ENCODE measurements at regions not wholly inside any gene's neighbourhood (a gene's known extent, or its start where the extent isn't known, plus 50 kb on each side); places are given as distances from the start of the nearest gene placed in this dataset.

DNA sequence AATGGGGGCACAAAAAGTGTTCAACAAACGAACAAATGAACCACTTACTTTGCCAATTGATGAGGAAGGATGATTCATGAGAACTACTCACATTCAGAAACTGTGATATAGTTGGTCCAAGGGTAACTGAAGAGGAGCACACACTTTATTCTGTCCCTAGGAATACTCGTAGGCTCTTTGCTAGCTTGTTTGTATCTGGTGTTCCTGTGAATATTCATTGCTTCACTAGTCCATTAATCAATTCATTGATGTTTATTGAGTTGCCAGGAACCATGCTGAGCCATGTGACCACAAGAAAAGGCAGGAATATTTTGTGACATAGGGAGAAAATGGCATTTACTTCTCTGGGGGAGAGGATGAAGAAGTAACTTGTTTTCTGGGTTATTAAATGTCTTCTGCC is 338.3 kb downstream of the IL20RB start:
- TF ChIP-seq, protein P1, sequence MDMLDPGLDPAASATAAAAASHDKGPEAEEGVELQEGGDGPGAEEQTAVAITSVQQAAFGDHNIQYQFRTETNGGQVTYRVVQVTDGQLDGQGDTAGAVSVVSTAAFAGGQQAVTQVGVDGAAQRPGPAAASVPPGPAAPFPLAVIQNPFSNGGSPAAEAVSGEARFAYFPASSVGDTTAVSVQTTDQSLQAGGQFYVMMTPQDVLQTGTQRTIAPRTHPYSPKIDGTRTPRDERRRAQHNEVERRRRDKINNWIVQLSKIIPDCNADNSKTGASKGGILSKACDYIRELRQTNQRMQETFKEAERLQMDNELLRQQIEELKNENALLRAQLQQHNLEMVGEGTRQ (IDR thresholded peaks at IDR 0.05; ENCODE audit: borderline replicate concordance, low read depth, low read length) = no peak
- TF ChIP-seq ELF1 (IDR thresholded peaks at IDR 0.05) = no peak
- no peak for TF ChIP-seq GABPA (IDR thresholded peaks at IDR 0.05; ENCODE audit: low read depth)
- no peak for TF ChIP-seq POLR2AphosphoS5 (IDR thresholded peaks at IDR 0.05; ENCODE audit: low read depth, low read length)
- TF ChIP-seq FOXM1 (IDR thresholded peaks at IDR 0.05; ENCODE audit: low read depth) = no peak
- TF ChIP-seq, protein P2, sequence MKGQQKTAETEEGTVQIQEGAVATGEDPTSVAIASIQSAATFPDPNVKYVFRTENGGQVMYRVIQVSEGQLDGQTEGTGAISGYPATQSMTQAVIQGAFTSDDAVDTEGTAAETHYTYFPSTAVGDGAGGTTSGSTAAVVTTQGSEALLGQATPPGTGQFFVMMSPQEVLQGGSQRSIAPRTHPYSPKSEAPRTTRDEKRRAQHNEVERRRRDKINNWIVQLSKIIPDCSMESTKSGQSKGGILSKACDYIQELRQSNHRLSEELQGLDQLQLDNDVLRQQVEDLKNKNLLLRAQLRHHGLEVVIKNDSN (IDR thresholded peaks at IDR 0.05; ENCODE audit: borderline replicate concordance, low read depth) = no peak
- no peak for TF ChIP-seq RFX5 (IDR thresholded peaks at IDR 0.05; ENCODE audit: low read length)
- TF ChIP-seq, protein P3, sequence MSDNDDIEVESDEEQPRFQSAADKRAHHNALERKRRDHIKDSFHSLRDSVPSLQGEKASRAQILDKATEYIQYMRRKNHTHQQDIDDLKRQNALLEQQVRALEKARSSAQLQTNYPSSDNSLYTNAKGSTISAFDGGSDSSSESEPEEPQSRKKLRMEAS (IDR thresholded peaks at IDR 0.05; ENCODE audit: low read depth) = no peak
- no peak for TF ChIP-seq MEF2A (IDR thresholded peaks at IDR 0.05; ENCODE audit: borderline replicate concordance, low read depth)
- TF ChIP-seq SIN3A (IDR thresholded peaks at IDR 0.05; ENCODE audit: borderline replicate concordance, low read depth, low read length) = no peak
- TF ChIP-seq, protein P4, sequence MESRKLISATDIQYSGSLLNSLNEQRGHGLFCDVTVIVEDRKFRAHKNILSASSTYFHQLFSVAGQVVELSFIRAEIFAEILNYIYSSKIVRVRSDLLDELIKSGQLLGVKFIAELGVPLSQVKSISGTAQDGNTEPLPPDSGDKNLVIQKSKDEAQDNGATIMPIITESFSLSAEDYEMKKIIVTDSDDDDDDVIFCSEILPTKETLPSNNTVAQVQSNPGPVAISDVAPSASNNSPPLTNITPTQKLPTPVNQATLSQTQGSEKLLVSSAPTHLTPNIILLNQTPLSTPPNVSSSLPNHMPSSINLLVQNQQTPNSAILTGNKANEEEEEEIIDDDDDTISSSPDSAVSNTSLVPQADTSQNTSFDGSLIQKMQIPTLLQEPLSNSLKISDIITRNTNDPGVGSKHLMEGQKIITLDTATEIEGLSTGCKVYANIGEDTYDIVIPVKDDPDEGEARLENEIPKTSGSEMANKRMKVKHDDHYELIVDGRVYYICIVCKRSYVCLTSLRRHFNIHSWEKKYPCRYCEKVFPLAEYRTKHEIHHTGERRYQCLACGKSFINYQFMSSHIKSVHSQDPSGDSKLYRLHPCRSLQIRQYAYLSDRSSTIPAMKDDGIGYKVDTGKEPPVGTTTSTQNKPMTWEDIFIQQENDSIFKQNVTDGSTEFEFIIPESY (IDR thresholded peaks at IDR 0.05; ENCODE audit: borderline replicate concordance, low read depth) = no peak
- no peaks in the 10 kb centered on the region; a peak in 1 of 4 replicates for H3K4me1 ChIP-seq (ENCODE audit: control insufficient read depth in 1 of 2, insufficient read depth in 2 of 2, low read depth in 1 of 2, low read length in 1 of 2)
- no peak overlapping the region for H3K4me3 ChIP-seq (ENCODE audit: low read depth in 2 of 2, low read length in 1 of 2)
- no peaks in the 10 kb centered on the region for H3K27me3 ChIP-seq (ENCODE audit: insufficient read depth)
- no peak overlapping the region for H3K9ac ChIP-seq
- H3K79me2 ChIP-seq (ENCODE audit: insufficient read depth) = no peaks in the 10 kb centered on the region
- ChIA-PET CTCF (interaction anchor here (0.9 kb wide), 1 partner anchor 10 kb away, joined by 3 read pairs; no protein-coding TSS in a partner anchor), POLR2A (no interaction called here)
- no peaks in the 10 kb centered on the region for H3K9me3 ChIP-seq
- no peak overlapping the region for H3K4me2 ChIP-seq
- H3F3A ChIP-seq (replicated peaks; ENCODE audit: insufficient read depth) = no peaks in the 10 kb centered on the region
- WGBS (ENCODE audit: low lambda C conversion rate) = 9% methylated on average over 2 of the region's 2 CpGs
- no peak overlapping the region for H2AFZ ChIP-seq (ENCODE audit: low read depth)
- no peak overlapping the region for H3K27ac ChIP-seq (ENCODE audit: low read depth in 2 of 2, low read length in 1 of 2)
- H3K9me2 ChIP-seq = no peaks in the 10 kb centered on the region
- no peaks in the 10 kb centered on the region for H4K20me1 ChIP-seq (ENCODE audit: insufficient read depth)
- H3K36me3 ChIP-seq (replicated peaks in 1 of 2; ENCODE audit: control insufficient read depth in 1 of 2, insufficient read depth in 2 of 2, low read length in 1 of 2) = no peaks in the 10 kb centered on the region
- no peak for DNase-seq

DNA sequence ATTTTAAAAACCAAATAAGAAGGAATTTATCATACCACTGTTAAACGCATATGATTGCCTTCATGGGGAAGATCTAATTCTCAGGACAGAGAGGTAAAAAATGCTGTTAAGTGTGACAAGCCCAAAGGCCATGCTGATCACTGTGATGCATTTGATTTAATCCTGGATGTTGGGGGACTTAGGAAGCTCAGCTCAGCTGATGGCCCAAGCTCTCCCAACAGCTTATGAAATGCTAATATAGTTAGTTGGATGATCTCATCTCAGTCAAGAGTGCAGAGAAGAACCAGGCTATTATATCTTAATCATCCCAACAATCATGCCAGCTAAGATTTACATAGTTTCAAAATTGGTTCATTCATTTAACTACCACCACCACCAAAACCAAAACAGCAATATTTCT is 340.0 kb downstream of the IL20RB start:
- Histone ChIP-seq H3K4me1 (ENCODE audit: control insufficient read depth in 1 of 2, insufficient read depth in 2 of 2, low read depth in 1 of 2, low read length in 1 of 2) (no peaks in the 10 kb centered on the region; a peak in 2 of 4 replicates), H3K27me3 (ENCODE audit: insufficient read depth) (no peaks in the 10 kb centered on the region), H3K9me3 (no peaks in the 10 kb centered on the region), H3K27ac (ENCODE audit: low read depth in 2 of 2, low read length in 1 of 2) (no peak overlapping the region), H3K4me3 (ENCODE audit: low read depth in 2 of 2, low read length in 1 of 2) (no peak overlapping the region), H3K9ac (no peak overlapping the region), H3K79me2 (ENCODE audit: insufficient read depth) (no peaks in the 10 kb centered on the region), H3K4me2 (no peak overlapping the region), H3F3A (replicated peaks; ENCODE audit: insufficient read depth) (no peaks in the 10 kb centered on the region), H3K36me3 (replicated peaks in 1 of 2; ENCODE audit: control insufficient read depth in 1 of 2, insufficient read depth in 2 of 2, low read length in 1 of 2) (no peaks in the 10 kb centered on the region), H2AFZ (ENCODE audit: low read depth) (no peak overlapping the region), H3K9me2 (no peaks in the 10 kb centered on the region), H4K20me1 (ENCODE audit: insufficient read depth) (no peaks in the 10 kb centered on the region)
- DNase-seq = no peak
- ChIA-PET POLR2A (no interaction called here), CTCF (no interaction called here)
- 15% methylated on average over 1 of the region's 1 CpG for WGBS (ENCODE audit: low lambda C conversion rate)
- TF ChIP-seq TCF12 (IDR thresholded peaks at IDR 0.05) (no peak), CHD2 (IDR thresholded peaks at IDR 0.05; ENCODE audit: low read length, partially characterized antibody) (no peak), GABPA (IDR thresholded peaks at IDR 0.05; ENCODE audit: low read depth) (no peak), RCOR1 (IDR thresholded peaks at IDR 0.05; ENCODE audit: low read length) (no peak), SIN3A (IDR thresholded peaks at IDR 0.05; ENCODE audit: borderline replicate concordance, low read depth, low read length) (no peak), RXRA (IDR thresholded peaks at IDR 0.05; ENCODE audit: borderline replicate concordance, low read depth) (no peak)
- TF ChIP-seq, protein P5, sequence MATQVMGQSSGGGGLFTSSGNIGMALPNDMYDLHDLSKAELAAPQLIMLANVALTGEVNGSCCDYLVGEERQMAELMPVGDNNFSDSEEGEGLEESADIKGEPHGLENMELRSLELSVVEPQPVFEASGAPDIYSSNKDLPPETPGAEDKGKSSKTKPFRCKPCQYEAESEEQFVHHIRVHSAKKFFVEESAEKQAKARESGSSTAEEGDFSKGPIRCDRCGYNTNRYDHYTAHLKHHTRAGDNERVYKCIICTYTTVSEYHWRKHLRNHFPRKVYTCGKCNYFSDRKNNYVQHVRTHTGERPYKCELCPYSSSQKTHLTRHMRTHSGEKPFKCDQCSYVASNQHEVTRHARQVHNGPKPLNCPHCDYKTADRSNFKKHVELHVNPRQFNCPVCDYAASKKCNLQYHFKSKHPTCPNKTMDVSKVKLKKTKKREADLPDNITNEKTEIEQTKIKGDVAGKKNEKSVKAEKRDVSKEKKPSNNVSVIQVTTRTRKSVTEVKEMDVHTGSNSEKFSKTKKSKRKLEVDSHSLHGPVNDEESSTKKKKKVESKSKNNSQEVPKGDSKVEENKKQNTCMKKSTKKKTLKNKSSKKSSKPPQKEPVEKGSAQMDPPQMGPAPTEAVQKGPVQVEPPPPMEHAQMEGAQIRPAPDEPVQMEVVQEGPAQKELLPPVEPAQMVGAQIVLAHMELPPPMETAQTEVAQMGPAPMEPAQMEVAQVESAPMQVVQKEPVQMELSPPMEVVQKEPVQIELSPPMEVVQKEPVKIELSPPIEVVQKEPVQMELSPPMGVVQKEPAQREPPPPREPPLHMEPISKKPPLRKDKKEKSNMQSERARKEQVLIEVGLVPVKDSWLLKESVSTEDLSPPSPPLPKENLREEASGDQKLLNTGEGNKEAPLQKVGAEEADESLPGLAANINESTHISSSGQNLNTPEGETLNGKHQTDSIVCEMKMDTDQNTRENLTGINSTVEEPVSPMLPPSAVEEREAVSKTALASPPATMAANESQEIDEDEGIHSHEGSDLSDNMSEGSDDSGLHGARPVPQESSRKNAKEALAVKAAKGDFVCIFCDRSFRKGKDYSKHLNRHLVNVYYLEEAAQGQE (IDR thresholded peaks at IDR 0.05; ENCODE audit: low read depth, low read length) = no peak
- TF ChIP-seq, protein P3 (IDR thresholded peaks at IDR 0.05; ENCODE audit: low read depth) = no peak

All from SK-N-SH (cell line).